HepG2 (cell line): ENCODE measurements at regions not wholly inside any gene's neighbourhood (a gene's known extent, or its start where the extent isn't known, plus 50 kb on each side); places are given as distances from the start of the nearest gene placed in this dataset.

Experiments
- ATAC-seq: fragments of 200-7000 bp; cut with Tn5 transposase; 3 replicates; pipeline ENCODE4 v1.9.1; 2020; ENCODE audit warnings: mild to moderate bottlenecking, moderate library complexity
- BruUV-seq: library from RNA; stranded (reverse); fragments of 400-500 nt; replicated peaks from 2 replicates; lab custom pipeline; 2021; lab: Mats Ljungman, UMichigan
- CTCF ChIA-PET: fragments of 300-600 bp; formaldehyde crosslinking; extraction: SDS; loops from one replicate; lab custom pipeline; 2021; ENCODE audit warnings: low total read pairs, inconsistent platforms, low intra/inter-chr PET ratio; lab: Yijun Ruan, JAX
- POLR2A ChIA-PET: fragments of 350-600 bp; sonication (Branson Sonifier 250); formaldehyde crosslinking; loops from one replicate; lab custom pipeline; 2020; ENCODE audit warnings: antibody characterized with exemption, inconsistent platforms; lab: Yijun Ruan, JAX
- DNase-seq: peaks from one replicate; pipeline ENCODE4 v3.0.0-alpha.2; 2015; ENCODE audit warnings: low spot score
- FAIRE-seq: peaks from 3 replicates; lab custom pipeline; 2011; peaks lifted over from hg19 to GRCh38; lab: Jason Lieb, UNC
- H2AFZ ChIP-seq: one replicate; pipeline ENCODE4 v1.6.1; 2011; ENCODE audit warnings: low read length, inconsistent platforms
- H3K27ac ChIP-seq: fragments of 300-600 bp; 3 replicates; pipeline ENCODE4 v1.8.0; 2011; ENCODE audit warnings: mixed run types, mild to moderate bottlenecking, mixed read lengths, low read length, inconsistent platforms; ENCODE audit not compliant: insufficient read depth; ENCODE audit errors: extremely low read length
- H3K27me3 ChIP-seq, 2 experiments: fragments of 200-600 bp in 1 of 2; 2 replicates in 1 of 2; 3 replicates in 1 of 2; pipeline versions ENCODE4 v1.6.0 to v1.8.0; 2011; ENCODE audit warnings: low read length in 2 of 2, mild to moderate bottlenecking in 2 of 2, moderate library complexity in 2 of 2, inconsistent platforms in 1 of 2; ENCODE audit not compliant: insufficient read depth in 2 of 2, control insufficient read depth in 1 of 2
- H3K36me3 ChIP-seq, 2 experiments: fragments of 200-600 bp in 1 of 2; replicated peaks in 1 of 2; 2 replicates in 1 of 2; 3 replicates in 1 of 2; pipeline versions ENCODE4 v1.5.1 to v1.8.0; 2011; ENCODE audit warnings: low read length in 2 of 2, inconsistent platforms in 1 of 2; ENCODE audit not compliant: insufficient read depth in 2 of 2, control insufficient read depth in 1 of 2
- H3K4me1 ChIP-seq: 2 replicates; pipeline ENCODE4 v1.5.1; 2012; ENCODE audit warnings: low read length, inconsistent platforms; ENCODE audit not compliant: insufficient read depth
- H3K4me2 ChIP-seq: 2 replicates; pipeline ENCODE4 v1.6.0; 2011; ENCODE audit warnings: low read depth, low read length, inconsistent platforms
- H3K4me3 ChIP-seq, 3 experiments: fragments of 200-600 bp in 1 of 3; sonication (generic), shearing (Covaris generic) in 1 of 3; replicated peaks in 1 of 3; 2 replicates each; pipeline ENCODE4 v1.5.1; 2011 to 2016; ENCODE audit warnings: low read length in 3 of 3, inconsistent platforms in 2 of 3, low read depth in 2 of 3, mild to moderate bottlenecking in 2 of 3, control low read depth in 1 of 3, mixed read lengths in 1 of 3; ENCODE audit not compliant: insufficient read depth in 1 of 3
- H3K79me2 ChIP-seq: one replicate; pipeline ENCODE4 v1.6.1; 2011; ENCODE audit warnings: low read length, inconsistent platforms; ENCODE audit not compliant: insufficient read depth
- H3K9ac ChIP-seq: 2 replicates; pipeline ENCODE4 v1.6.0; 2011; ENCODE audit warnings: mild to moderate bottlenecking, low read depth, low read length, inconsistent platforms; ENCODE audit not compliant: insufficient read depth
- H3K9me3 ChIP-seq: 2 replicates; pipeline ENCODE4 v1.5.1; 2012; ENCODE audit warnings: mild to moderate bottlenecking, low read length
- H4K20me1 ChIP-seq: 2 replicates; pipeline ENCODE4 v1.6.0; 2011; ENCODE audit warnings: inconsistent platforms, mild to moderate bottlenecking, low read length, moderate library complexity; ENCODE audit not compliant: insufficient read depth
- ARNT ChIP-seq: fragments of 450-650 bp; IDR thresholded peaks from 2 replicates; pipeline ENCODE4 v1.6.1; 2017
- KDM3A ChIP-seq: IDR thresholded peaks from 2 replicates; pipeline ENCODE4 v1.6.1; 2018; ENCODE audit warnings: low read depth, missing compliant biosample characterization
- NFIC ChIP-seq: IDR thresholded peaks from 2 replicates; pipeline ENCODE4 v1.6.1; 2012; ENCODE audit warnings: mild to moderate bottlenecking, low read length, inconsistent platforms
- NR2C2 ChIP-seq: sonication (generic); formaldehyde crosslinking; IDR thresholded peaks from 2 replicates; pipeline ENCODE4 v1.4.0; 2020; ENCODE audit warnings: missing genetic modification reagents, mild to moderate bottlenecking, moderate library complexity, borderline replicate concordance
- SMC3 ChIP-seq: IDR thresholded peaks from 2 replicates; pipeline ENCODE4 v1.6.1; 2011; ENCODE audit warnings: low read length, improper control_type of control experiment
- SRSF1 ChIP-seq: fragments of 200-400 bp; formaldehyde crosslinking; optimal IDR thresholded peaks from 2 replicates; pipeline ENCODE3; 2017; ENCODE audit warnings: mild to moderate bottlenecking, low read depth, low read length, moderate library complexity
- TCF7 ChIP-seq: sonication (generic); IDR thresholded peaks from 2 replicates; pipeline ENCODE4 v1.6.1; 2016; ENCODE audit warnings: antibody characterized with exemption, low read depth
- THYN1 ChIP-seq: sonication (generic); formaldehyde crosslinking; IDR thresholded peaks from 2 replicates; pipeline ENCODE4 v1.8.1; 2023; ENCODE audit warnings: low read depth, mild to moderate bottlenecking, moderate library complexity, missing genetic modification reagents, borderline replicate concordance
- ZBTB40 ChIP-seq, 2 experiments: fragments of 450-650 bp in 1 of 2; sonication (generic) in 1 of 2; formaldehyde crosslinking in 1 of 2; IDR thresholded peaks; 2 replicates each; pipeline versions ENCODE4 v1.6.1 to v1.8.0; 2016 to 2022; ENCODE audit warnings: antibody characterized with exemption in 1 of 2, mild to moderate bottlenecking in 1 of 2, missing genetic modification reagents in 1 of 2
- ZFP90 ChIP-seq: sonication (generic); formaldehyde crosslinking; IDR thresholded peaks from 2 replicates; pipeline ENCODE4 v1.8.0; 2022; ENCODE audit warnings: missing genetic modification reagents, mild to moderate bottlenecking, inconsistent platforms, borderline replicate concordance
- ZNF230 ChIP-seq: sonication (generic); formaldehyde crosslinking; IDR thresholded peaks from 2 replicates; pipeline ENCODE4 v1.4.0; 2020; ENCODE audit warnings: mild to moderate bottlenecking, missing genetic modification reagents
- ZNF615 ChIP-seq: sonication (generic); formaldehyde crosslinking; IDR thresholded peaks from 2 replicates; pipeline ENCODE4 v1.5.0; 2020; ENCODE audit warnings: mild to moderate bottlenecking, missing genetic modification reagents, borderline replicate concordance
- ZNF616 ChIP-seq: sonication (generic); formaldehyde crosslinking; IDR thresholded peaks from 2 replicates; pipeline ENCODE4 v1.5.0; 2020; ENCODE audit warnings: low read depth, mild to moderate bottlenecking, missing genetic modification reagents
- ZNF879 ChIP-seq: sonication (generic); formaldehyde crosslinking; IDR thresholded peaks from 2 replicates; pipeline ENCODE4 v1.8.1; 2023; ENCODE audit warnings: missing genetic modification reagents
- in situ Hi-C: cut with HindIII; loops from 2 replicates; pipeline ENCODE4 v1.10.0; 2017; ENCODE audit warnings: low pct_unique_long_range_greater_than_20kb; ENCODE audit not compliant: extremely low pct_ligation_motif_present
- intact Hi-C: fragments of 100-400 bp; cut with micrococcal nuclease; formaldehyde crosslinking; loops from one replicate; pipeline ENCODE4 v1.10.0; 2022; ENCODE audit not compliant: unreplicated experiment

GRCh38 chrY:12212394-12212793 is 488.6 kb upstream of the USP9Y start:
- BruUV-seq, result no TSS peak
- Histone ChIP-seq H3K4me2 (no peak overlapping the region), H3K4me3 (no peak overlapping the region), H3K9me3 (peaks cover 33% of the 10 kb centered on the region), H3K27ac (no peak overlapping the region), H3K79me2 (no peaks in the 10 kb centered on the region), H4K20me1 (no peaks in the 10 kb centered on the region), H2AFZ (no peak overlapping the region), H3K4me1 (no peaks in the 10 kb centered on the region), H3K27me3 (no peaks in the 10 kb centered on the region), H3K36me3 (no peaks in the 10 kb centered on the region), H3K9ac (no peak overlapping the region)
- DNase-seq (no peak), FAIRE-seq (no peak), ATAC-seq (no peak)
- ChIA-PET POLR2A (no interaction called here), CTCF (no interaction called here)
- in situ Hi-C loops, result no loop called here
- intact Hi-C loops, result no loop called here
- TF ChIP-seq NR2C2 (CRISPR knock-in tag), result no peak
- TF ChIP-seq SMC3, result no peak
- TF ChIP-seq THYN1 (CRISPR knock-in tag), result no peak
- no peak for TF ChIP-seq ZNF879 (CRISPR knock-in tag)
- TF ChIP-seq ZFP90 (CRISPR knock-in tag), result no peak
- no peak for TF ChIP-seq ARNT
- no peak for TF ChIP-seq ZBTB40 (IDR thresholded peaks at IDR 0.05)
- no peak for TF ChIP-seq ZBTB40 (CRISPR knock-in tag; IDR thresholded peaks at IDR 0.05)
- no peak for TF ChIP-seq ZNF616 (CRISPR knock-in tag)
- TF ChIP-seq SRSF1, result no peak
- TF ChIP-seq ZNF230 (CRISPR knock-in tag), result no peak
- no peak for TF ChIP-seq NFIC
- no peak for TF ChIP-seq KDM3A (CRISPR knock-in tag)
- no peak for TF ChIP-seq TCF7
- no peak for TF ChIP-seq ZNF615 (CRISPR knock-in tag)
